ENCODE measurements at regions not wholly inside any gene's neighbourhood (a gene's known extent, or its start where the extent isn't known, plus 50 kb on each side); places are given as distances from the start of the nearest gene placed in this dataset.

GRCh38 chr6:156687789-156688619 lies 89.2 kb upstream of the ARID1B start:
- Histone ChIP-seq H3K4me1 (ENCODE audit: low read depth) (peaks cover 6% of the 10 kb centered on the region), H3K4me3 (peak overlapping the region; percentile 50), H3K9me3 (ENCODE audit: low read depth) (no peaks in the 10 kb centered on the region), H3K36me3 (no peaks in the 10 kb centered on the region), H3K27me3 (no peaks in the 10 kb centered on the region), H3K27ac (no peak overlapping the region)
- DNase-seq (ENCODE audit: low read depth in 1 of 2, low spot score in 1 of 2), result peak in 1 of 2 donors; percentile 57
- no peak for TF ChIP-seq CTCF (IDR thresholded peaks at IDR 0.05; ENCODE audit: low read depth, low read length)

- peak overlapping the region; percentile 65 for H3K4me3 ChIP-seq
- TF ChIP-seq CTCF (IDR thresholded peaks at IDR 0.05; ENCODE audit: low read depth, low read length), result no peak
- peaks cover 6% of the 10 kb centered on the region for H3K4me1 ChIP-seq (ENCODE audit: low read depth)
- no peaks in the 10 kb centered on the region for H3K36me3 ChIP-seq
- H3K9me3 ChIP-seq (ENCODE audit: low read depth), result no peaks in the 10 kb centered on the region
- DNase-seq (ENCODE audit: low read depth in 1 of 2, low spot score in 1 of 2), result peak; percentile 90 to 91
- H3K27ac ChIP-seq, result peak overlapping the region; percentile 97
- no peaks in the 10 kb centered on the region for H3K27me3 ChIP-seq
Measured at GRCh38 chr6:156686995-156687788, 90.0 kb upstream of the ARID1B start.

GRCh38 chr6:156686301-156686994 lies 90.7 kb upstream of the ARID1B start:
- peak overlapping the region; percentile 97 for H3K27ac ChIP-seq
- no peaks in the 10 kb centered on the region for H3K36me3 ChIP-seq

GRCh38 chr6:156685823-156686222 lies 91.4 kb upstream of the ARID1B start:
- no peak for TF ChIP-seq CTCF (IDR thresholded peaks at IDR 0.05; ENCODE audit: low read depth, low read length)
- peak overlapping the region; percentile 97 for H3K27ac ChIP-seq
- peaks cover 6% of the 10 kb centered on the region for H3K4me1 ChIP-seq (ENCODE audit: low read depth)
- H3K4me3 ChIP-seq, result peak overlapping the region; percentile 65
- H3K9me3 ChIP-seq (ENCODE audit: low read depth), result no peaks in the 10 kb centered on the region
- no peak for DNase-seq (ENCODE audit: low read depth in 1 of 2, low spot score in 1 of 2)
- H3K36me3 ChIP-seq, result no peaks in the 10 kb centered on the region
- H3K27me3 ChIP-seq, result no peaks in the 10 kb centered on the region

More at GRCh38 chr6:156686301-156686994, 90.7 kb upstream of the ARID1B start:
- Histone ChIP-seq H3K27me3 (no peaks in the 10 kb centered on the region), H3K4me1 (ENCODE audit: low read depth) (peaks cover 6% of the 10 kb centered on the region), H3K4me3 (peak overlapping the region; percentile 65), H3K9me3 (ENCODE audit: low read depth) (no peaks in the 10 kb centered on the region)
- peak; percentile 65 to 67 for DNase-seq (ENCODE audit: low read depth in 1 of 2, low spot score in 1 of 2)
- TF ChIP-seq CTCF (IDR thresholded peaks at IDR 0.05; ENCODE audit: low read depth, low read length), result peak; percentile 31

GRCh38 chr6:156683821-156684220 lies 93.4 kb upstream of the ARID1B start:
- Histone ChIP-seq H3K4me1 (ENCODE audit: low read depth) (peaks cover 6% of the 10 kb centered on the region), H3K27ac (no peak overlapping the region), H3K36me3 (no peaks in the 10 kb centered on the region), H3K4me3 (no peak overlapping the region), H3K9me3 (ENCODE audit: low read depth) (no peaks in the 10 kb centered on the region), H3K27me3 (no peaks in the 10 kb centered on the region)
- TF ChIP-seq CTCF (IDR thresholded peaks at IDR 0.05; ENCODE audit: low read depth, low read length), result no peak
- DNase-seq (ENCODE audit: low read depth in 1 of 2, low spot score in 1 of 2), result no peak
